ENCODE measurements at regions not wholly inside any gene's neighbourhood (a gene's known extent, or its start where the extent isn't known, plus 50 kb on each side); places are given as distances from the start of the nearest gene placed in this dataset.
"Not testable (repeated sequence)": the region's sequence is repeated elsewhere in the genome, so short reads cannot be mapped to it uniquely, and the experiment has no call there.

DNA sequence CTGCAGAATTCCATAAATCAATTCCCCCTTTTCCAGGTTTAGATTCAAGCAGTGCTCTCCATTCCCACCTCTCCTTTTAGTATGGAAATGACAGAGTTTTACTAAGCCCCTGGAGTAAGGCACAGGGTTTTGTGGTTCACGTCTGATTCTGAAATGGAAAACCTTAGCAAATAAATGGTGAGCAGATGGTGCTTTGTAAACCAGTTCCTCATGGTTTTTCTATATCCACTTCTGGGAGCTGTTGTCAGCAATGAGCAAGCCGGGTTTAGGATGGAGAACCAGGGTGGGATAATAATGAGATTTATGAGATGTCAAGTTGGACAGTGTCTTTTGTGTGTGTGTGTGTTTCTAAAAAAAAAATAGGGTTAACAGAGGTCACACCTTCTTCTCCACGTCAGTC is 113.8 kb upstream of the RBPJ start:
- no peak for DNase-seq (ENCODE audit: missing footprints)
- no peak for ATAC-seq
- intact Hi-C loops (cut with DNase I) = loop anchor here (5.0 kb wide), 1 partner anchor 120 kb away; no protein-coding TSS in a partner anchor

DNA sequence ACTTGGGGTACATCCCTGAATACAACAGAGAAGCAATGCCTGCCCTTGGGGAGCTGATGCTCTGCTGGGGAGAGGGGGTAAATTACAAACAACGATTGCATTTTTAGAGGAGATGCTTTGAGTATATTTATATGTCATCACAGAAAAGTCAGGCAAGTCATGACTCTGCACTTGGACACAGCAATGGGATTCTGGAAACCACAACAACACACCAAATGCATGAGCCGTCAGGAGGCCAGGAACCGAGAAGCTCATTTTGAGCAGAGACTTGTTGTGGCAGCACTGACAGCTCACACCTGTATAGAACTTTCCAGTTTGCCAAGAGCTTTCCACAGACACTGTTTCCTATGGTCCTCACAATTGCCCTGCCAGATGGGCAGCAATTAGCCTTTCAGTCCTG is 113.2 kb upstream of the RBPJ start:
- intact Hi-C loops (cut with DNase I) = loop anchor here (5.0 kb wide), 1 partner anchor 120 kb away; no protein-coding TSS in a partner anchor
- DNase-seq (ENCODE audit: missing footprints) (no peak), ATAC-seq (no peak)

GRCh38 chr4:26208237-26208994 is 112.4 kb upstream of the RBPJ start:
- intact Hi-C loops (cut with DNase I) = loop anchor here (5.0 kb wide), 1 partner anchor 121 kb away; no protein-coding TSS in a partner anchor

DNA sequence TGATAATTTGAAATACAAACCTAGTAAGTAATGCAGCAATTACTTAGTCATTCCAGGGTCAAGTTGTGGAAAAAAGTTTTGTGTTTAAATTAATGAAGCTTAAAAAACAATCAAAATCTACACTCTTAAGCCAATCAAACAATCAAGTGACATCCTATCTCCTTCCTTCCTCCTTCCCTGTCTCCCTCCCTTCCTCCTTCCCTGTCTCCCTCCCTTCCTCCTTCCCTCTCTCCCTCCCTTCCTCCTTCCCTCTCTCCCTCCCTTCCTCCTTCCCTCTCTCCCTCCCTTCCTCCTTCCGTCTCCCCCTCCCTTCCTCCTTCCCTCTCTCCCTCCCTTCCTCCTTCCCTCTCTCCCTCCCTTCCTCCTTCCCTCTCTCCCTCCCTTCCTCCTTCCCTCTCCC is 111.4 kb upstream of the RBPJ start:
- intact Hi-C loops (cut with DNase I) = loop anchor here (5.0 kb wide), 1 partner anchor 122 kb away; no protein-coding TSS in a partner anchor
- not testable (repeated sequence) for DNase-seq (ENCODE audit: missing footprints)

More at GRCh38 chr4:26208237-26208994, 112.4 kb upstream of the RBPJ start:
- DNase-seq (ENCODE audit: missing footprints) = no peak
- no peak for ATAC-seq

GRCh38 chr4:26212528-26212927 is 108.3 kb upstream of the RBPJ start:
- ATAC-seq (no peak), DNase-seq (ENCODE audit: missing footprints) (no peak)
- intact Hi-C loops (cut with DNase I) = no loop called here

More for the DNA sequence above, 111.4 kb upstream of the RBPJ start:
- ATAC-seq = not testable (repeated sequence)

DNA sequence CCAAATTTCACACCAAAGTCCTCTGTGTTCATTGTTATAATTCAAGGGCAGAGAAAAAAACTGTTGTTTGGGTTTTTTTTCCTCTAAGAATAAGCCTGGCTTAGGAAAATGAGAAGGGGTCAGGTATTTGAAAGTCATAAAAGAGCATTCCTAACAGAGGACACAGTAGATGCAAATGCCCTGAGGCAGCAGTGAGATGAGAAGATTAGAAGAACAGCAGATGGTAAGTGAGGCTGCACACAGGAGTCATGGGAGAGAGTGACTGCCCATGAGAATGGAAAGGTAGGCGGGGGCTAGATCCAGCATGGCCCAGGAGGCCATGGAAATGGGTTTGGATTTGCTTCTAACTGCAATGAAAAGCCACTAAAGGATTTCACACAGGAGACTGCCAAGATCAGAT is 107.5 kb upstream of the RBPJ start:
- intact Hi-C loops (cut with DNase I) = no loop called here
- no peak for ATAC-seq

GRCh38 chr4:26214994-26215393 is 105.8 kb upstream of the RBPJ start:
- ATAC-seq (no peak), DNase-seq (ENCODE audit: missing footprints) (no peak)
- intact Hi-C loops (cut with DNase I) = no loop called here

More for the DNA sequence above, 107.5 kb upstream of the RBPJ start:
- DNase-seq (ENCODE audit: missing footprints) = no peak

DNA sequence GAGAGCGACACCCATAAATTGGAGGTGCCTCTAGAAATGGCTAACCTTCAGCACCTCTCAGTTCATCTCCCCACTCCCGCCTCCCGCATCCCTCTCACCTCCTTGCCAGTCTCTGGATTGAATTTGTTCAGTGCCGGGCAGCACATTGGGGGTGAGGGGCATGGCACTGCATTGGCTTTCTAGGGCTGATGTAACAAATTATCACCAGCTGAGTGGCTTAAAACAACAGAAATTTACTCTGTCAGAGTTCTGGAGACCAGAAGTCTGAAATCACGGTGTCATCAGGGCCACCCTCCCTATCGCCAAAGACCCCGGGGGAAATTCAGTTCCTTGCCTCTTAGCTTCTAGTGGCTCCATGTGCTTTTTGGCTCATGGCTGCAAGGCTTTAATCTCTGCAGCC is 105.1 kb upstream of the RBPJ start:
- DNase-seq (ENCODE audit: missing footprints) (no peak), ATAC-seq (no peak)
- intact Hi-C loops (cut with DNase I) = no loop called here

- ATAC-seq (no peak), DNase-seq (ENCODE audit: missing footprints) (no peak)
- intact Hi-C loops (cut with DNase I) = no loop called here
Observed at GRCh38 chr4:26217481-26217880, 103.3 kb upstream of the RBPJ start.

GRCh38 chr4:26217961-26218676 is 102.7 kb upstream of the RBPJ start:
- peak; percentile 69 for ATAC-seq
- intact Hi-C loops (cut with DNase I) = no loop called here

GRCh38 chr4:26218677-26219605 is 101.9 kb upstream of the RBPJ start:
- DNase-seq (ENCODE audit: missing footprints) (no peak), ATAC-seq (peak; percentile 41)
- intact Hi-C loops (cut with DNase I) = no loop called here

More at GRCh38 chr4:26217961-26218676, 102.7 kb upstream of the RBPJ start:
- no peak for DNase-seq (ENCODE audit: missing footprints)

DNA sequence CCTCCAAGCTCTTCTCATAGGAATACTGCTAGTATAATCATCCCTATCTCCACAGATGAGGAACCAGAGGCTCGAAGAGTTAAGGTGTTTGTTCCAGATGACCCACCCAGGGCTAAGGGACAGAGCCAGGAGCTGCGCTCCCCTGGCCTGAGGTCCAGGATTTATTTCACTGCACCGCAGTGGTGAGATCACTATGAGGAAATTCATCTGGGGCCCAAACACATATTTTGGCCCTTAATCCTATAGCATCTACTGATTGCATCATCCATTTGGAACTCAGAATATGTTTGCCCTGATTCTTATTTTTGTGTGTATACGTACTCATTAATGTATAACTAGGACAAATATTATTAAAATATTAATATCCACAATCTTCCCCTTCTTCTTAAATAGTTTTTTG is 100.1 kb upstream of the RBPJ start:
- ATAC-seq (no peak), DNase-seq (ENCODE audit: missing footprints) (no peak)
- intact Hi-C loops (cut with DNase I) = no loop called here

DNA sequence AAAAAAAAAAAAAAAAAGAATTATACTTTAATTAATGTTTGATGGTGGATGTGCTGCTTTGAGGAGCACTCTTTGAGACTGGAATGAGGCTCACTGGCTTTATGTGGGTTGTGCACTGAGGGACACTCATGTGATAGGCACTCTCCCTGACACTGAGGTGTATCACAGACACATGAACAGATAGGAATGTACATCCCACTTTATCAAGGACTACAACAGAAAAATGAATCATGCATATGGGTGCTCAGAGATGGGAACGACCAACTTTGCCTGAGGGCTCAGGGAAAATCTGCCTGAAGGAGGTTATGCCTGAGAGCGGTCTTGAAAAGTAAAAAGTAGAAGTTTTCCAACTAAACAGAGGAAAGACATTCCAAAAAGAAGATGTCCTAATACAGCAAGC is 97.7 kb upstream of the RBPJ start:
- intact Hi-C loops (cut with DNase I) = no loop called here
- ATAC-seq (no peak), DNase-seq (ENCODE audit: missing footprints) (no peak)

DNA sequence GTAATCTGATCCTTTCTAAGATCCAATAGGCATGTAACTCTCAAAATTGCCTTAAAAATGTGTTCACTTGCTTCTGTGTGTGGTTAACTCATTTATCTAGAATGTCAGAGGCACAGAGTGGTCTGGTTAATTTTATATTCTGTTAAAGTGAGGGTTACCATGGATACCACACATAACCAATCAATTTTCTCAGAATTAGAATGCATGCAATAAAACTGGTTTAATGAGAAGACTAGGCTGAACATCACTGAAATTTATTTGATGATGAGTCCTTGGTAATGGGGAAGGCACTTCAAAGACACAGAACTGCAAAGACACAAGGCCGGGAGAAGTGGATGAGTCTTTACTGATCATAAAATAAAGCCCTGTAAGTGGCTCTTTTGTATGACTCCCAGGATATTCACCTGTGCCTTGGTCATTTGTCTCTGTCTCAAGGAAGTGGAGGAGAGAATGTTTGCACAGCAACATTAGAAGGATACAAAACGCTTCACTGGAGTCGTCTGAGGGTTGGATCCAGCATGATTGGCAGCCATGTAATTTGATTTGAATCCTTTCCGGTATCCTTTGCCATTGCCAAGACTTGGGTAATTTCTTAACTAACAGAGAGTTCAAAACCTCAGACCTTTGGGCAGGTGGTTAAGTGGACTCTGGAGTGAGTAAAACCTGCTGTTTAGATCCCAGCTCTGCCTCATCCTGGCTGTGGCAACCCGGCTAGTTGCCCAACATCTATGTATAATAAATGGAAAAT is 94.0 kb upstream of the RBPJ start:
- intact Hi-C loops (cut with DNase I) = no loop called here
- ATAC-seq (no peak), DNase-seq (ENCODE audit: missing footprints) (no peak)

- DNase-seq (ENCODE audit: missing footprints) (no peak), ATAC-seq (no peak)
- intact Hi-C loops (cut with DNase I) = no loop called here
Observed at GRCh38 chr4:26227601-26228229, 93.1 kb upstream of the RBPJ start.

GRCh38 chr4:26228883-26229282 is 91.9 kb upstream of the RBPJ start:
- no peak for ATAC-seq
- DNase-seq (ENCODE audit: missing footprints) = no peak
- intact Hi-C loops (cut with DNase I) = no loop called here

DNA sequence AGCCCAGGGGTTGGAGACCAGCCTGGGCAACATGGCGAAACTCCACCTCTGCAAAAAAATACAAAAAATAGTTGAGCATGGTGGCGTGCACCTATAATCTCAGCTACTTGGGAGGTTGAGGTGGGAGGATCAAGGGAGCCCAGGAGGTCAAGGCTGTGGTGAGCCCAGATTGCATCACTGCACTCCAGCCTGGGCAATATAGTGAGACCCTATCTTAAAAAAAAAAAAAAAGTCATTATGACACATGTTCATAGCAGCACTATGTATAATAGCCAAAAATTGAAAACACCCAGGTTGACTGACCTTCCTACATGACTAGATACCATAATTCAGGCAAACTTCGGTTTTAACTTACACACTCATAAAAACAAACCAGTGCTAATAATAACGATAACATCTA is 90.8 kb upstream of the RBPJ start:
- intact Hi-C loops (cut with DNase I) = no loop called here
- ATAC-seq (no peak), DNase-seq (ENCODE audit: missing footprints) (no peak)

DNA sequence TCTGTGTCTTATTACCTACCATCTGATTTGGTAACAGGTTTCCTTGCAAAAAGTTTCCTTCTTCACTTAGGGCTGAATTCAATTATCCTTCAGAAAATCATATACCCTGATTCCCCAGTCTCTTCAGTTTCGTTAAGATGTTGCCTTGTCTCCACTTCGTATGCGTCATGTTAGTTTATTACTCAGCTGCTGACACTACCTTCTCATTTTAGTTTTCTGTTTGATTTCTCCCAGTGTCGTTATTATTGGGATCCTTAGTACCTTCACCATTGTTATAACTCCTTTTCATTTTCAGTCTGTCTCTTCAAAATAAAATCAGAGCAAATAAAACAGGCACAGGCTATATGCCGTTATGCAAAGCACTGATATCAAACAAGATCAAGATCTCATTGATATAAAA is 87.5 kb upstream of the RBPJ start:
- intact Hi-C loops (cut with DNase I) = no loop called here
- no peak for ATAC-seq
- DNase-seq (ENCODE audit: missing footprints) = no peak

All from Right ventricle myocardium inferior (tissue), 1 donor.